Upper lobe of right lung (tissue), 1 donor: ENCODE measurements at regions not wholly inside any gene's neighbourhood (a gene's known extent, or its start where the extent isn't known, plus 50 kb on each side); places are given as distances from the start of the nearest gene placed in this dataset.
A peak's percentile ranks its signal among the peaks of the same experiment; 100 is the strongest.

Source experiments
- ATAC-seq: fragments of 200-7000 bp; cut with Tn5 transposase; one replicate; pipeline ENCODE4 v1.9.1; 2020; ENCODE audit warnings: mild to moderate bottlenecking, moderate library complexity
- DNase-seq: peaks from one replicate; pipeline ENCODE4 v3.0.0-alpha.2; 2020
- H3K27ac ChIP-seq: fragments of 200-600 bp; one replicate; pipeline ENCODE4 v1.8.0; 2022
- H3K27me3 ChIP-seq: fragments of 200-600 bp; one replicate; pipeline ENCODE4 v1.8.0; 2022; ENCODE audit warnings: mild to moderate bottlenecking
- H3K36me3 ChIP-seq: fragments of 200-600 bp; one replicate; pipeline ENCODE4 v1.8.0; 2022
- H3K4me1 ChIP-seq: fragments of 200-600 bp; one replicate; pipeline ENCODE4 v1.8.0; 2022
- H3K4me3 ChIP-seq: fragments of 200-600 bp; one replicate; pipeline ENCODE4 v1.8.0; 2022; ENCODE audit warnings: mild to moderate bottlenecking
- H3K9me3 ChIP-seq: fragments of 200-600 bp; one replicate; pipeline ENCODE4 v1.8.0; 2022
- intact Hi-C: fragments of 100-400 bp; cut with DNase I; formaldehyde crosslinking; loops from one replicate; pipeline ENCODE4 v1.11.0; 2022
- TF ChIP-seq, protein P1 (sequence below): fragments of 200-600 bp; IDR thresholded peaks from one replicate; pipeline ENCODE4 v1.8.0; 2022; ENCODE audit warnings: antibody characterized with exemption
- donor health status: DM: no; HTN: yes; CAD: no; lungs with severe emphysema.

DNA sequence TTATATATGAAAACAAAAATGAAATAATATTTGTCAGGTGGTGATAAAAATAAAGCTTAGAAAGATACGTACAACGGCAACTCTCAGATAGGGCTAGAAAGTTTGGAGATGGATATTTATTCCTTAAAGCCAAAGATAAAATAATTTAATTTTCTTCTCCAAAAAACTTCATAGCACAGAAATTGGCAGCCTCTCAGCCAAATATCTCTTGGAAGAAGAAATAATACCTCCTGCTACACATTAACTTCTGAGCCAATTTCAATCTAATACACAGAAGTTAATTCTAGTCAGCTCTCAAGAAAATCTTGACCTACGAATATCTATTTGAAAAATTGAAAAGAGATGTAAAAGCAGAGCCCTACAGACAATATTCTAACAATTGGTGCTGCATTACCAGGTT is 122.4 kb downstream of the TES start:
- intact Hi-C loops = no loop called here
- ATAC-seq (no peak), DNase-seq (no peak)
- TF ChIP-seq, protein P1, sequence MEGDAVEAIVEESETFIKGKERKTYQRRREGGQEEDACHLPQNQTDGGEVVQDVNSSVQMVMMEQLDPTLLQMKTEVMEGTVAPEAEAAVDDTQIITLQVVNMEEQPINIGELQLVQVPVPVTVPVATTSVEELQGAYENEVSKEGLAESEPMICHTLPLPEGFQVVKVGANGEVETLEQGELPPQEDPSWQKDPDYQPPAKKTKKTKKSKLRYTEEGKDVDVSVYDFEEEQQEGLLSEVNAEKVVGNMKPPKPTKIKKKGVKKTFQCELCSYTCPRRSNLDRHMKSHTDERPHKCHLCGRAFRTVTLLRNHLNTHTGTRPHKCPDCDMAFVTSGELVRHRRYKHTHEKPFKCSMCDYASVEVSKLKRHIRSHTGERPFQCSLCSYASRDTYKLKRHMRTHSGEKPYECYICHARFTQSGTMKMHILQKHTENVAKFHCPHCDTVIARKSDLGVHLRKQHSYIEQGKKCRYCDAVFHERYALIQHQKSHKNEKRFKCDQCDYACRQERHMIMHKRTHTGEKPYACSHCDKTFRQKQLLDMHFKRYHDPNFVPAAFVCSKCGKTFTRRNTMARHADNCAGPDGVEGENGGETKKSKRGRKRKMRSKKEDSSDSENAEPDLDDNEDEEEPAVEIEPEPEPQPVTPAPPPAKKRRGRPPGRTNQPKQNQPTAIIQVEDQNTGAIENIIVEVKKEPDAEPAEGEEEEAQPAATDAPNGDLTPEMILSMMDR = no peak
- no peaks in the 10 kb centered on the region for H3K27me3 ChIP-seq
- no peaks in the 10 kb centered on the region for H3K36me3 ChIP-seq
- H3K4me1 ChIP-seq = peaks cover 11% of the 10 kb centered on the region
- no peaks in the 10 kb centered on the region for H3K9me3 ChIP-seq
- H3K27ac ChIP-seq = no peak overlapping the region
- no peak overlapping the region for H3K4me3 ChIP-seq

DNA sequence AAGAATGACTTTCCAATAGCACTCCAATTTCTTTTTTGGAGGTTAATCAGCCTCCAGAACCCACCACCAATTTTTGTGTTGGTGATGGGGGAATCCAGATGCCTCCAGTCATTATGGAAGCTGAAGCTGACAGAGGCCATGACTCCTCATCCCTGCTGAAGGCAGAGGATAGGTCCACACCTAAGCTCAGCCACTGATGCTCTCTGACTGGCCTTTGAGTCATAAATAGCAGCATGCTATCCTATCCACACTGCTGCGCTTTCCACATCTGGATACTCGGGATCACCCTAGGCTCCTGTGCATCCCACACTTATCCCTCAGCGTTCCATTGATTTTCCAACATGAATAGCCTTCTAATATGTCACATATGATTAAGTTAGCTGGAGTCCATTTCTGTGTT is 124.2 kb downstream of the TES start:
- Histone ChIP-seq H3K4me1 (peaks cover 5% of the 10 kb centered on the region), H3K36me3 (no peaks in the 10 kb centered on the region), H3K27me3 (no peaks in the 10 kb centered on the region), H3K9me3 (no peaks in the 10 kb centered on the region), H3K4me3 (no peak overlapping the region), H3K27ac (no peak overlapping the region)
- no peak for DNase-seq
- intact Hi-C loops = no loop called here
- no peak for ATAC-seq
- TF ChIP-seq, protein P1 = no peak

DNA sequence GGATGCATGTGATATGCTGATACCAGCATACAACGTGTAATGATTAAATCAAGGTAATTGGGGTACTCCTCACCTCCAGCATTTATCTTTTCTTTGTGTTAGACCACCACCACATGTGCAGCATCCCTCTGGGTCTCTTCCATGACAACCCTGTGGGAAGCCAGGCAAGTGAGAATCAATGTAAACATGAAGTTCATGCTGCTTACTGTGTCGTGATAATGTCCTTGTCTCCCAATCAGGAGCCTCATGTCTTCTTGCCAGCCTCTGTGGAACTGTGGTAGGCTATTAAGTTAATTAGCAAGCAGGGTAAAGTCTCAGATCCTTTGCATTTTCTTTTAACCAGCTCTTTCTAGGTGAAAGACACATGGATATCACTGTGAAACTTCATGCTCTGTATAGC is 126.7 kb downstream of the TES start:
- DNase-seq = no peak
- ATAC-seq = no peak
- no peak overlapping the region for H3K4me3 ChIP-seq
- H3K27ac ChIP-seq = no peak overlapping the region
- intact Hi-C loops = no loop called here
- H3K36me3 ChIP-seq = no peaks in the 10 kb centered on the region
- TF ChIP-seq, protein P1 = no peak
- peaks cover 13% of the 10 kb centered on the region for H3K4me1 ChIP-seq
- H3K9me3 ChIP-seq = no peaks in the 10 kb centered on the region
- H3K27me3 ChIP-seq = no peaks in the 10 kb centered on the region

DNA sequence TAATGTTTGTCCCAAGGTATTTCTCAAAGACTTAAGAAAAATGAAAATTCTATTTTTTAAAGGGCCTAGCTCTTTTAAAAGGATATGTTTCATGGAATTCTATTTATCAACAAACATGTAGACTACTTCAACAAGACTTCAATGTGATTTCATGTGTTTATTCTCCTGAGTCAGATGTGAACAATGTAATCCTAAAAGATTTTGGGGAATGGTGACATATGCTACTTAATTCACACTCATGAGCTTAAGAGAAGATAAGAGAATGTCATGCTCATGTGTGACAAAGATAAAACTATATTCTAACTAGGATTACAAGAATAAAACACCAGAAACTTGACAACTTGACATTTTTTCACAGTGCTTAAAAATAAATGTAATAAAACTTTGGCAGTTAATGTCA is 127.5 kb downstream of the TES start:
- Histone ChIP-seq H3K27me3 (no peaks in the 10 kb centered on the region), H3K4me3 (no peak overlapping the region), H3K36me3 (no peaks in the 10 kb centered on the region), H3K9me3 (no peaks in the 10 kb centered on the region), H3K27ac (no peak overlapping the region), H3K4me1 (peaks cover 13% of the 10 kb centered on the region)
- intact Hi-C loops = no loop called here
- TF ChIP-seq, protein P1 = no peak
- ATAC-seq (peak; percentile 46), DNase-seq (no peak)

DNA sequence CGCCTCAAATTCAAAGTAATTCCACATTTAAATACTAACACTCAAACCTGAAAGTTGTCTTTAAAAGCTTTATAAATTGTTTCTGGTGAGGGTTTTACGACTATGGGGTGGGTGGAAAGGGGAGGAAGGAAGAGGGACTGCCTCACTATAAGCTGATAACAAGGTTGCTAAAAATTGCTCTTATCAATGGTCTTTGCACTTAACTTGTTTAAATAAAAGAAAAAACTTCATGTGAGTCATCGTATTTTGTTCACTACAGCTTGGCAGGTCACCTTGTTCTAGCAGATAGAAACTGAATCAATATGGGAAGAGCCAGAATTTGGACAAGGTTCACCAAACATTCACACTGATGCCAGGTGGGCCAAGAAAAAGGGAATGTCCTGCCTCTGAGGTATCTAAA is 129.2 kb downstream of the TES start:
- TF ChIP-seq, protein P1 = no peak
- H3K27ac ChIP-seq = no peak overlapping the region
- H3K4me3 ChIP-seq = no peak overlapping the region
- no peak for DNase-seq
- intact Hi-C loops = no loop called here
- no peaks in the 10 kb centered on the region for H3K27me3 ChIP-seq
- H3K9me3 ChIP-seq = no peaks in the 10 kb centered on the region
- H3K4me1 ChIP-seq = peaks cover 13% of the 10 kb centered on the region
- no peaks in the 10 kb centered on the region for H3K36me3 ChIP-seq
- ATAC-seq = peak; percentile 48

DNA sequence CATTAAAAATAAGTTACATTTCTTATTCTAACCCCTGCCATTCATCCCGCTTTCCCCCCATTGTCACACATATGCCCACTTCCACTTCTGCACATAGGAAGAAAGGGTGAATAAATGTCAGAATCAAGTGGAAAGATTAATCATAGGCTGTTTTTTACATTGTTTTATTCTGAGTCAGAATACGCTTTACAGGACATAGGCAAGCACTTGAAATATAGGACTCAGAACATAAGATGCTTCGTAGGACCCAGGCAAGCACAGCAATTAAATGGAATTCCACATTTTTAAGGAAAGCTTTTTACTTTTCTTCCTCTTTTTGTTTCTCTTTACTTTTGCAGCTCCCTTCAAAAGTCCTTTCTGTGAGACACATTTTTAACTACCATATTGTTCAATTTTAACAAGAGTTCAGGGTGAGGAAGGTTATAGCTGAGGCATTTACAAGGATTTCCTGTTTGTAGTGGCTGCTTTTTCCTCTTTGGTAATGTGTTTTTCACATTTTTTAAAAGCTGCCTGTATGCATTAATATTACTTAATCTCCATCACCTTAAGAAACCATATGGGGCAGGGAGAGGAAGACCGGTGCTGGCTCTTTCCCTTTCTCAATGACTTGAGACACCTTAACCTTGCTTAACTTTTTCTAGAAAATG is 130.0 kb downstream of the TES start:
- H3K4me1 ChIP-seq = peaks cover 13% of the 10 kb centered on the region
- intact Hi-C loops = no loop called here
- H3K27me3 ChIP-seq = no peaks in the 10 kb centered on the region
- H3K27ac ChIP-seq = no peak overlapping the region
- no peak overlapping the region for H3K4me3 ChIP-seq
- ATAC-seq (no peak), DNase-seq (no peak)
- TF ChIP-seq, protein P1 = no peak
- no peaks in the 10 kb centered on the region for H3K36me3 ChIP-seq
- no peaks in the 10 kb centered on the region for H3K9me3 ChIP-seq
